ENCODE measurements at regions not wholly inside any gene's neighbourhood (a gene's known extent, or its start where the extent isn't known, plus 50 kb on each side); places are given as distances from the start of the nearest gene placed in this dataset.

DNA sequence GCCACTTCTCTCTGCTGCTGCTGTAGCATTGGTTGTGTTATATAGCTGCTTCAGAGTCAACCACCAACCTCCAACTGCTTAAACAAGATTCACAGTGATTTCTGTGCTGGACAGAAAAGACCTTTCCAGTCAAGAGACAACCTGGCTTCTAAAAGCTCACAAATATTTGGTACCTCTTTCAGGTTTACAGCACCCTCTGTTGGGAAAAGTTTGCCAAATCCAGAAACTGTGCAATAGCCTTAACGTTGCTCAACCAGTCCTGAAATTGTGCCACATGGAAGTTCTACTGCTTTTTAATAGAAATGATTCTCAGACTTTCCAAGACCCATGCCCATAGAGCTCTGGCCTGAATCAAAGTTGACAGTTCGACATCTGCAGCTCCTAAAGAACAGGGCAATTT, 842.1 kb upstream of the HTR2C start:
- ChIA-PET CTCF (ENCODE audit: partially characterized antibody) (interaction anchor here (1.3 kb wide), 1 partner anchor 481 kb away, joined by 7 read pairs; no protein-coding TSS in a partner anchor), POLR2A (ENCODE audit: partially characterized antibody) (no interaction called here)
- no peak overlapping the region for H3K14ac ChIP-seq (ENCODE audit: insufficient read length)
- no peak overlapping the region for H2BK20ac ChIP-seq (ENCODE audit: low read length)
- H4K91ac ChIP-seq (replicated peaks; ENCODE audit: insufficient read length, low read length) = no peak overlapping the region
- H3K27ac ChIP-seq (ENCODE audit: low read depth, low read length) = no peak overlapping the region
- no peak overlapping the region for H4K5ac ChIP-seq (ENCODE audit: insufficient read length, low read depth, low read length)
- H3K18ac ChIP-seq (ENCODE audit: extremely low read depth, low read length) = no peak overlapping the region
- no peak overlapping the region for H2BK120ac ChIP-seq (replicated peaks; ENCODE audit: low read depth, low read length)
- H3K9ac ChIP-seq (replicated peaks in 1 of 4; ENCODE audit: extremely low read depth in 1 of 4, low read depth in 3 of 4, low read length in 3 of 4) = no peak overlapping the region
- H3K56ac ChIP-seq (replicated peaks; ENCODE audit: insufficient read length, low read depth, low read length) = no peak overlapping the region
- no peak overlapping the region for H3K4me2 ChIP-seq (ENCODE audit: insufficient read depth in 1 of 2, low read depth in 2 of 2, low read length in 2 of 2)
- no peak overlapping the region for H3K23ac ChIP-seq (ENCODE audit: insufficient read length)
- no peaks in the 10 kb centered on the region for H3K79me1 ChIP-seq (ENCODE audit: low read depth, low read length)
- DNase-seq (ENCODE audit: low read depth in 1 of 2, low spot score in 2 of 2) (no peak), FAIRE-seq (peak; percentile 96)
- H3K36me3 ChIP-seq (ENCODE audit: control insufficient read depth in 2 of 4, insufficient read depth in 4 of 4, low read length in 3 of 4) = no peaks in the 10 kb centered on the region
- no peaks in the 10 kb centered on the region for H3K9me3 ChIP-seq (ENCODE audit: insufficient read depth in 2 of 2, low read depth in 1 of 2, low read length in 1 of 2)
- H2BK12ac ChIP-seq (ENCODE audit: low read depth, low read length) = no peak overlapping the region
- no peaks in the 10 kb centered on the region for H3K27me3 ChIP-seq (replicated peaks in 1 of 4; ENCODE audit: control insufficient read depth in 3 of 4, extremely low read depth in 1 of 4, insufficient read depth in 3 of 4, low read length in 3 of 4)
- H2BK5ac ChIP-seq (ENCODE audit: low read depth, low read length) = no peak overlapping the region
- no peak overlapping the region for H2AK5ac ChIP-seq (ENCODE audit: low read depth, low read length)
- no peak overlapping the region for H2BK15ac ChIP-seq (ENCODE audit: low read length)
- no peak for TF ChIP-seq TCF12 (IDR thresholded peaks at IDR 0.05; ENCODE audit: low read depth, low read length)
- TF ChIP-seq SP4 (IDR thresholded peaks at IDR 0.05; ENCODE audit: low read length) = no peak
- no peak for TF ChIP-seq EGR1 (IDR thresholded peaks at IDR 0.05; ENCODE audit: borderline replicate concordance, low read depth, low read length)
- no peak for TF ChIP-seq MAFK (IDR thresholded peaks at IDR 0.05; ENCODE audit: low read depth, low read length)
- peak; percentile 60 to 69 for TF ChIP-seq RAD21 (IDR thresholded peaks at IDR 0.05 in 1 of 2, conservative IDR thresholded peaks at IDR 0.05 in 1 of 2; ENCODE audit: low read depth in 2 of 2, low read length in 2 of 2)
- no peak for TF ChIP-seq FOSL1 (IDR thresholded peaks at IDR 0.05; ENCODE audit: insufficient read depth, low read depth, low read length)
- no peak for TF ChIP-seq CHD2 (IDR thresholded peaks at IDR 0.05; ENCODE audit: low read length)
- TF ChIP-seq KDM1A (IDR thresholded peaks at IDR 0.05; ENCODE audit: borderline replicate concordance, low read length) = no peak
- no peak for TF ChIP-seq YY1 (IDR thresholded peaks at IDR 0.05; ENCODE audit: low read depth, low read length)
- TF ChIP-seq, protein P1, sequence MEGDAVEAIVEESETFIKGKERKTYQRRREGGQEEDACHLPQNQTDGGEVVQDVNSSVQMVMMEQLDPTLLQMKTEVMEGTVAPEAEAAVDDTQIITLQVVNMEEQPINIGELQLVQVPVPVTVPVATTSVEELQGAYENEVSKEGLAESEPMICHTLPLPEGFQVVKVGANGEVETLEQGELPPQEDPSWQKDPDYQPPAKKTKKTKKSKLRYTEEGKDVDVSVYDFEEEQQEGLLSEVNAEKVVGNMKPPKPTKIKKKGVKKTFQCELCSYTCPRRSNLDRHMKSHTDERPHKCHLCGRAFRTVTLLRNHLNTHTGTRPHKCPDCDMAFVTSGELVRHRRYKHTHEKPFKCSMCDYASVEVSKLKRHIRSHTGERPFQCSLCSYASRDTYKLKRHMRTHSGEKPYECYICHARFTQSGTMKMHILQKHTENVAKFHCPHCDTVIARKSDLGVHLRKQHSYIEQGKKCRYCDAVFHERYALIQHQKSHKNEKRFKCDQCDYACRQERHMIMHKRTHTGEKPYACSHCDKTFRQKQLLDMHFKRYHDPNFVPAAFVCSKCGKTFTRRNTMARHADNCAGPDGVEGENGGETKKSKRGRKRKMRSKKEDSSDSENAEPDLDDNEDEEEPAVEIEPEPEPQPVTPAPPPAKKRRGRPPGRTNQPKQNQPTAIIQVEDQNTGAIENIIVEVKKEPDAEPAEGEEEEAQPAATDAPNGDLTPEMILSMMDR (IDR thresholded peaks at IDR 0.05; ENCODE audit: control extremely low read depth in 1 of 3, insufficient read depth in 1 of 3, low read depth in 1 of 3, low read length in 3 of 3) = peak in 1 of 3 experiments; percentile 25; a peak in 1 of 4 replicates
- no peak for TF ChIP-seq ASH2L (IDR thresholded peaks at IDR 0.05; ENCODE audit: low read length)
- no peak for TF ChIP-seq KDM4A (IDR thresholded peaks at IDR 0.05; ENCODE audit: low read depth, low read length, severe bottlenecking)
- no peak overlapping the region for H2AFZ ChIP-seq (ENCODE audit: low read length)
- H3K4me1 ChIP-seq (replicated peaks in 1 of 4; ENCODE audit: control insufficient read depth in 3 of 4, insufficient read depth in 4 of 4, low read length in 3 of 4) = no peaks in the 10 kb centered on the region
- WGBS, 2 experiments (ENCODE audit: extremely low coverage in 1 of 2, insufficient coverage in 1 of 2, insufficient read length in 1 of 2, insufficient replicate concordance in 2 of 2, low coverage in 1 of 2, low lambda C conversion rate in 2 of 2, missing lambda C conversion rate in 1 of 2) = 71% methylated on average over 2 of the region's 2 CpGs; no CpG with 5 or more reads in 1 of the 2 experiments
- H4K20me1 ChIP-seq (replicated peaks in 1 of 2; ENCODE audit: control insufficient read depth in 1 of 2, insufficient read depth in 2 of 2, low read length in 2 of 2) = no peaks in the 10 kb centered on the region
- H3K23me2 ChIP-seq (ENCODE audit: low read depth, low read length) = no peaks in the 10 kb centered on the region
- no peaks in the 10 kb centered on the region for H3K79me2 ChIP-seq (ENCODE audit: control insufficient read depth in 1 of 2, insufficient read depth in 2 of 2, low read length in 2 of 2)
- no peak overlapping the region for H3K4me3 ChIP-seq (ENCODE audit: extremely low read depth in 1 of 4, insufficient read depth in 2 of 4, low read depth in 3 of 4, low read length in 4 of 4)
- no peak overlapping the region for H3K4ac ChIP-seq (replicated peaks; ENCODE audit: insufficient read length, low read depth, low read length)
- no peak overlapping the region for H4K8ac ChIP-seq (ENCODE audit: extremely low read depth, insufficient read depth, low read length)
